ENCODE measurements at regions not wholly inside any gene's neighbourhood (a gene's known extent, or its start where the extent isn't known, plus 50 kb on each side); places are given as distances from the start of the nearest gene placed in this dataset.
"Not testable (repeated sequence)": the region's sequence is repeated elsewhere in the genome, so short reads cannot be mapped to it uniquely, and the experiment has no call there.

- no peak for DNase-seq
Measured at GRCh38 chr6:27532820-27533538, 60.1 kb upstream of the ZNF184 start.

- DNase-seq, result no peak
Measured at GRCh38 chr6:27531772-27532459, 59.0 kb upstream of the ZNF184 start.

GRCh38 chr6:27529796-27530195 is 56.9 kb upstream of the ZNF184 start:
- not testable (repeated sequence) for DNase-seq

GRCh38 chr6:27528714-27529113 is 55.8 kb upstream of the ZNF184 start:
- no peak for DNase-seq
